NB4 (cell line): ENCODE measurements at regions not wholly inside any gene's neighbourhood (a gene's known extent, or its start where the extent isn't known, plus 50 kb on each side); places are given as distances from the start of the nearest gene placed in this dataset.

ENCODE experiments used
- MYC ChIP-seq: IDR thresholded peaks from 2 replicates; pipeline ENCODE4 v1.6.1; 2011; ENCODE audit warnings: low read depth, low read length
- POLR2A ChIP-seq: IDR thresholded peaks from 2 replicates; pipeline ENCODE4 v1.6.1; 2011; ENCODE audit warnings: mild to moderate bottlenecking; ENCODE audit not compliant: insufficient read length; ENCODE audit errors: extremely low read depth
- TF ChIP-seq, protein P1 (sequence below): IDR thresholded peaks from one replicate; pipeline ENCODE4 v1.5.1; 2012; ENCODE audit warnings: low read depth, low read length
- TF ChIP-seq, protein P2 (sequence below): IDR thresholded peaks from 2 replicates; pipeline ENCODE4 v1.6.1; 2011; ENCODE audit warnings: low read depth, low read length

DNA sequence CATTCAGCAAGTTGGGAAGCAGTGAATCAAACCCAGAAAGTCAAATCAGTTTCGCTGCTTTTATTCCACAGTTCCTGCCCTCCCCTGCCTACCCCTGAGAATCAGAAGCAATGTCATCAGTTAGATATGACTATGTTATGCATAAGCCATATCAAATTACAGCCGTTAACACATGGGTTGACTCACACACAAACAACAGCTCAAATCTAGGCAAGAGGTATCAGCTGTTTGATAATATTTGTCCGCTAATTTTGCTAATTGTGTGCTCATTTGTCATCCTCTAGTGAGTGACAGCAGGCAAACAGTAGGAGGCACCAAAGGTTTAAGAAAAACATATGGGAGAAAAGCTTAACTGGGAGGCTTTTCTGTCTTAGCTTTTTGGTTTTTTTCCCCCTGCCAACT is 327.4 kb upstream of the CCL2 start:
- TF ChIP-seq, protein P1, sequence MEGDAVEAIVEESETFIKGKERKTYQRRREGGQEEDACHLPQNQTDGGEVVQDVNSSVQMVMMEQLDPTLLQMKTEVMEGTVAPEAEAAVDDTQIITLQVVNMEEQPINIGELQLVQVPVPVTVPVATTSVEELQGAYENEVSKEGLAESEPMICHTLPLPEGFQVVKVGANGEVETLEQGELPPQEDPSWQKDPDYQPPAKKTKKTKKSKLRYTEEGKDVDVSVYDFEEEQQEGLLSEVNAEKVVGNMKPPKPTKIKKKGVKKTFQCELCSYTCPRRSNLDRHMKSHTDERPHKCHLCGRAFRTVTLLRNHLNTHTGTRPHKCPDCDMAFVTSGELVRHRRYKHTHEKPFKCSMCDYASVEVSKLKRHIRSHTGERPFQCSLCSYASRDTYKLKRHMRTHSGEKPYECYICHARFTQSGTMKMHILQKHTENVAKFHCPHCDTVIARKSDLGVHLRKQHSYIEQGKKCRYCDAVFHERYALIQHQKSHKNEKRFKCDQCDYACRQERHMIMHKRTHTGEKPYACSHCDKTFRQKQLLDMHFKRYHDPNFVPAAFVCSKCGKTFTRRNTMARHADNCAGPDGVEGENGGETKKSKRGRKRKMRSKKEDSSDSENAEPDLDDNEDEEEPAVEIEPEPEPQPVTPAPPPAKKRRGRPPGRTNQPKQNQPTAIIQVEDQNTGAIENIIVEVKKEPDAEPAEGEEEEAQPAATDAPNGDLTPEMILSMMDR = no peak
- TF ChIP-seq MYC (no peak), POLR2A (no peak)
- TF ChIP-seq, protein P2, sequence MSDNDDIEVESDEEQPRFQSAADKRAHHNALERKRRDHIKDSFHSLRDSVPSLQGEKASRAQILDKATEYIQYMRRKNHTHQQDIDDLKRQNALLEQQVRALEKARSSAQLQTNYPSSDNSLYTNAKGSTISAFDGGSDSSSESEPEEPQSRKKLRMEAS = no peak
